ENCODE measurements at regions not wholly inside any gene's neighbourhood (a gene's known extent, or its start where the extent isn't known, plus 50 kb on each side); places are given as distances from the start of the nearest gene placed in this dataset.

DNA sequence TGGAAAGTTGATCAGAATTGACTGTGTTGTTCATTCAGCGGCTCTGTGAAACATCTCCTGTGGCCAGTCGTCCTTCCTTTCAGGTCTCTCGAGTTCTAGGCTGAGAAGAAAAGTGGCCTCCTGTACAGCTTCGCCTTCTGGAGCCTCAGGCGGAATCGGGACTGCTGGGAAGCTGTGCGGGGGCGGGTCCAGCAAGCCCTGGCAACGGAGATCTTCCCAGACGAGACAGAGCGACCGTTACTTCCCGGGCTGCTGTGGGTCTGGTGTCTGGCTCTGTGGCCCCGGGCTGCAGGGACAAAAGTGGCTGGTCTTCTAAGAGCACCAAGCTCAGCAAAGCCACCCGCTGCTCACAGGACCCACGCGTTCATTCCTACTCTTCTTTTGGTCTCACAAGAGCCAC is 88.6 kb upstream of the CACNA2D3 start:
- H3K4me1 ChIP-seq (ENCODE audit: control insufficient read depth in 1 of 2, extremely low read depth in 1 of 2, insufficient read depth in 2 of 2, low read length in 2 of 2), result no peaks in the 10 kb centered on the region
- Mint-ChIP-seq H3K4me1 (no peaks in the 10 kb centered on the region), H3K4me3 (no peak overlapping the region), H3K27me3 (peaks cover 0 to 5% of the 10 kb centered on the region in 2 donors), H3K36me3 (no peaks in the 10 kb centered on the region), H3K27ac (no peak overlapping the region), H3K9me3 (no peaks in the 10 kb centered on the region)
- ATAC-seq (replicated peaks in 1 of 4) (no peak), DNase-seq (no peak)
- H3K4me3 ChIP-seq (ENCODE audit: control insufficient read depth in 1 of 2, extremely low read depth in 1 of 2, low read length in 1 of 2), result no peak overlapping the region
- no peaks in the 10 kb centered on the region for H3K9me3 ChIP-seq
- POLR2A ChIA-PET, result no interaction called here
- no peak overlapping the region for H3K27ac ChIP-seq (ENCODE audit: low read length)
- peaks cover 0 to 7% of the 10 kb centered on the region in 2 experiments for H3K27me3 ChIP-seq (replicated peaks in 1 of 2; ENCODE audit: control insufficient read depth in 2 of 2, extremely low read depth in 1 of 2, insufficient read depth in 2 of 2, low read length in 1 of 2)
- H3K36me3 ChIP-seq (ENCODE audit: control insufficient read depth in 2 of 2, extremely low read depth in 1 of 2, insufficient read depth in 1 of 2, low read length in 1 of 2), result no peaks in the 10 kb centered on the region
- 83% methylated on average over 17 of the region's 17 CpGs for WGBS (ENCODE audit: insufficient coverage)
- CTCF ChIA-PET, result no interaction called here

DNA sequence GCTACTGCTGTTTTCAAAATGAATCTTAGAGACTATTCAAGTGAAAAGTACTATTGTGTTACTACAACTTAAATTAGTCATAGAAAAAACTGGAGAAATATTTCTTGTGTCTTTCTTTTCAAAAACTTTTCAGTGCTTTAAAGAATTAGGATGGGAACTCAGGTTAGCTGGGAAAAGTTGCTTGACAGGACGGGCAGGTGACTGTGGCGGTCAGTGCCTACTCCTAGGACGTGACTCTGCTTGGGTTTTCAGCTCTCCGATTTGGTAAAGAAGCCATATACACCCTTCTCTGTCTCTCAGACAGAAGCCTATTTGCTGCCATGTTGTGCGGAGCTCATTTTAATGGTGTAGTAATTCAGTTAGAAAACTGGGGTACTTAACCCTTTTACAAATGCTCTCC is 89.8 kb upstream of the CACNA2D3 start:
- ChIA-PET POLR2A (no interaction called here), CTCF (no interaction called here)
- Histone ChIP-seq H3K36me3 (ENCODE audit: control insufficient read depth in 2 of 2, extremely low read depth in 1 of 2, insufficient read depth in 1 of 2, low read length in 1 of 2) (no peaks in the 10 kb centered on the region), H3K27me3 (replicated peaks in 1 of 2; ENCODE audit: control insufficient read depth in 2 of 2, extremely low read depth in 1 of 2, insufficient read depth in 2 of 2, low read length in 1 of 2) (peaks cover 0 to 7% of the 10 kb centered on the region in 2 experiments), H3K9me3 (no peaks in the 10 kb centered on the region), H3K27ac (ENCODE audit: low read length) (no peak overlapping the region), H3K4me1 (ENCODE audit: control insufficient read depth in 1 of 2, extremely low read depth in 1 of 2, insufficient read depth in 2 of 2, low read length in 2 of 2) (no peaks in the 10 kb centered on the region), H3K4me3 (ENCODE audit: control insufficient read depth in 1 of 2, extremely low read depth in 1 of 2, low read length in 1 of 2) (no peak overlapping the region)
- WGBS (ENCODE audit: insufficient coverage), result 60% methylated on average over 1 of the region's 5 CpGs
- Mint-ChIP-seq H3K36me3 (no peaks in the 10 kb centered on the region), H3K27ac (no peak overlapping the region), H3K9me3 (no peaks in the 10 kb centered on the region), H3K4me3 (no peak overlapping the region), H3K4me1 (no peaks in the 10 kb centered on the region), H3K27me3 (peaks cover 0 to 5% of the 10 kb centered on the region in 2 donors)
- DNase-seq (no peak), ATAC-seq (replicated peaks in 1 of 4) (no peak)

DNA sequence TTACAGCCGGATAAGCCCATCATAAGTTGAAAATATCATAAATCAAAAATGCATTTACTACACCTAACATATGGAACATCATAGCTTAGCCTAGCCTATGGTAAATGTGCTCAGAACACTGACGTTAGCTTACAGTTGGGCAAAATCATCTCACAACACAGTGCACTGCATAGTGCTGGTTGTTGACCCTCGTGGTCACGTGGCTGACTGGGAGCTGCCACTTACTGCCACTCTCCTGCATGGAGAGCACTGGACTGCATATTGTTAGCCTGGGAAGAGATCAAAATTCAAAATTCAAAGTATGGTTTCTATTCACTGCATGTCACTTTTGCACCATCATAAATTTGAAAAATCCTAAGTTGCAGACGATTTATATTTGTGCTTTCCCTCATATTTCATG is 94.0 kb upstream of the CACNA2D3 start:
- H3K36me3 ChIP-seq (ENCODE audit: control insufficient read depth in 2 of 2, extremely low read depth in 1 of 2, insufficient read depth in 1 of 2, low read length in 1 of 2), result no peaks in the 10 kb centered on the region
- 76% methylated on average over 3 of the region's 5 CpGs for WGBS (ENCODE audit: insufficient coverage)

DNA sequence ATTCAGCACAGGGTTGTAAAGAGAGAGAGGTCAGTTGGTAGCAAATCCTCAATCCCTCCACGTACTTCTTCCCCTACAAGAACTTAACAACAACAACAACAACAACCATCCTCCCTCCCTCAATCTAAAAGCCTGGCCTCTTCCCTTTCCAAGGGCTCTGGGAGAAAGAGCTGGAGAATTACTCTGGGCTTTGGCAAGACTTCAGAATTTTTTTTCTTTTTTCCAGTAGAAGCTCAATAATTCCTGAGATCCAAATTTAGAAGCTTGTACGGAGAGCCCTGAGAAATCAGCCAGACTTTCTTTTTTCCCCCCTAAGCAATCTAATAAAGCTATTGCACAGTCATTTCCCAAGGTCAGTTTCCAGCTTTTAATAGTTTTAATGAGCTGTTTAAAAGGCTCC is 95.8 kb upstream of the CACNA2D3 start:
- Histone ChIP-seq H3K27ac (ENCODE audit: low read length) (no peak overlapping the region), H3K4me3 (ENCODE audit: control insufficient read depth in 1 of 2, extremely low read depth in 1 of 2, low read length in 1 of 2) (no peak overlapping the region), H3K36me3 (ENCODE audit: control insufficient read depth in 2 of 2, extremely low read depth in 1 of 2, insufficient read depth in 1 of 2, low read length in 1 of 2) (no peaks in the 10 kb centered on the region), H3K4me1 (ENCODE audit: control insufficient read depth in 1 of 2, extremely low read depth in 1 of 2, insufficient read depth in 2 of 2, low read length in 2 of 2) (no peaks in the 10 kb centered on the region), H3K9me3 (no peaks in the 10 kb centered on the region), H3K27me3 (replicated peaks in 1 of 2; ENCODE audit: control insufficient read depth in 2 of 2, extremely low read depth in 1 of 2, insufficient read depth in 2 of 2, low read length in 1 of 2) (no peaks in the 10 kb centered on the region)
- no peak overlapping the region for H3K27ac Mint-ChIP-seq
- DNase-seq (no peak), ATAC-seq (replicated peaks in 1 of 4) (no peak)
- H3K4me3 Mint-ChIP-seq, result no peak overlapping the region
- WGBS (ENCODE audit: insufficient coverage), result 60% methylated on average over 1 of the region's 2 CpGs
- H3K4me1 Mint-ChIP-seq, result no peaks in the 10 kb centered on the region
- ChIA-PET POLR2A (no interaction called here), CTCF (no interaction called here)
- no peaks in the 10 kb centered on the region for H3K36me3 Mint-ChIP-seq
- H3K27me3 Mint-ChIP-seq, result peaks cover 6% of the 10 kb centered on the region in 2 donors
- H3K9me3 Mint-ChIP-seq, result peaks cover 0 to 7% (median 0%) of the 10 kb centered on the region in 3 donors

More for the DNA sequence above, 94.0 kb upstream of the CACNA2D3 start:
- peaks cover 0 to 3% of the 10 kb centered on the region in 2 experiments for H3K27me3 ChIP-seq (replicated peaks in 1 of 2; ENCODE audit: control insufficient read depth in 2 of 2, extremely low read depth in 1 of 2, insufficient read depth in 2 of 2, low read length in 1 of 2)
- ATAC-seq (replicated peaks in 1 of 4) (no peak), DNase-seq (no peak)
- CTCF ChIA-PET, result no interaction called here
- no peaks in the 10 kb centered on the region for H3K4me1 Mint-ChIP-seq
- H3K27me3 Mint-ChIP-seq, result no peaks in the 10 kb centered on the region
- no peak overlapping the region for H3K27ac Mint-ChIP-seq
- H3K27ac ChIP-seq (ENCODE audit: low read length), result no peak overlapping the region
- no peaks in the 10 kb centered on the region for H3K9me3 ChIP-seq
- no peak overlapping the region for H3K4me3 ChIP-seq (ENCODE audit: control insufficient read depth in 1 of 2, extremely low read depth in 1 of 2, low read length in 1 of 2)
- POLR2A ChIA-PET, result no interaction called here
- H3K4me3 Mint-ChIP-seq, result no peak overlapping the region
- no peaks in the 10 kb centered on the region for H3K4me1 ChIP-seq (ENCODE audit: control insufficient read depth in 1 of 2, extremely low read depth in 1 of 2, insufficient read depth in 2 of 2, low read length in 2 of 2)
- H3K9me3 Mint-ChIP-seq, result no peaks in the 10 kb centered on the region
- H3K36me3 Mint-ChIP-seq, result no peaks in the 10 kb centered on the region

DNA sequence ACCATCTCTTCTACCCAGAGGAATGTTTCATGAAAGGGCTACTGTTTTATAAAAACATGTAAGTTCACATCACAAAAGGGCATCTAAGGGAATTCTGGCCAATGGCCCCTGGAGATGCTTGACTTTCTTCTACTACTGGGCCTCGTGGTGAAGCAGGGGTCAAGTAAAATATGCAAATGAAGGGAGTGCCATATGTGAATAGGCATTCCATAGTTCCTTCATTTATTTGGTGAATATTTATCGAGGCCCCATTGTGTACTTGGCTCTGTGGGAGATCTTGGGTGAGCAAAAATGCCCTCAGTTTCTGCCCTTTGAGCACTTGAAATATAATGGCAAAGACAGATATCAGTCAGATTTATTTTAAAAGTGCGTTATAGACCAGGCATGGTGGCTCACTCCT is 101.3 kb upstream of the CACNA2D3 start:
- ChIA-PET CTCF (no interaction called here), POLR2A (no interaction called here)
- ATAC-seq (replicated peaks in 1 of 4) (no peak), DNase-seq (no peak)
- no peaks in the 10 kb centered on the region for H3K4me1 ChIP-seq (ENCODE audit: control insufficient read depth in 1 of 2, extremely low read depth in 1 of 2, insufficient read depth in 2 of 2, low read length in 2 of 2)
- no peaks in the 10 kb centered on the region for H3K36me3 ChIP-seq (ENCODE audit: control insufficient read depth in 2 of 2, extremely low read depth in 1 of 2, insufficient read depth in 1 of 2, low read length in 1 of 2)
- no peak overlapping the region for H3K4me3 ChIP-seq (ENCODE audit: control insufficient read depth in 1 of 2, extremely low read depth in 1 of 2, low read length in 1 of 2)
- H3K4me1 Mint-ChIP-seq, result no peaks in the 10 kb centered on the region
- peaks cover 7 to 19% (median 11%) of the 10 kb centered on the region in 3 donors for H3K9me3 Mint-ChIP-seq
- H3K27ac Mint-ChIP-seq, result no peak overlapping the region
- 69% methylated on average over 2 of the region's 3 CpGs for WGBS (ENCODE audit: insufficient coverage)
- no peaks in the 10 kb centered on the region for H3K9me3 ChIP-seq
- H3K27me3 Mint-ChIP-seq, result peaks cover 6% of the 10 kb centered on the region in 2 donors
- H3K4me3 Mint-ChIP-seq, result no peak overlapping the region
- no peaks in the 10 kb centered on the region for H3K27me3 ChIP-seq (replicated peaks in 1 of 2; ENCODE audit: control insufficient read depth in 2 of 2, extremely low read depth in 1 of 2, insufficient read depth in 2 of 2, low read length in 1 of 2)
- no peaks in the 10 kb centered on the region for H3K36me3 Mint-ChIP-seq
- H3K27ac ChIP-seq (ENCODE audit: low read length), result no peak overlapping the region

DNA sequence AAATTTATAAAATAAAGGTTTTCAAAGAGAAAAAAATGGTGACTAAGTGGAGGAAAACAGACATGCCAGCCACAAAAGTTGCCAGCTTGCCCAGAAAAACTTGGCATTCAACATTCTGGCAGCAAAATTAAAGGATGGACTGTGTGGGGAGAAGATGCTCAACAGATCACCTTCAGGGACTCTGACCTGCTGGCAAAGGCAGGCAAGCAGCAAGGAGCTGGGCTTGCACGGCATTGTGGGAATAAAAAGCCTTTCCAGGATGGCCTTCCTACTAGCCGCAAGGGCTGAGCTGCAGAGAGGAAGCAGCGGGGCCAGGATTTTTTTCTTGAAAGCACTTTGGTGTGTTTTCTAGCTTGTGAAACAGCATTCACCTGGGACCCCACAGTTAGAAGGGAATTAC is 101.9 kb upstream of the CACNA2D3 start:
- H3K9me3 ChIP-seq, result no peaks in the 10 kb centered on the region
- Mint-ChIP-seq H3K36me3 (no peaks in the 10 kb centered on the region), H3K9me3 (peaks cover 7 to 19% (median 11%) of the 10 kb centered on the region in 3 donors), H3K4me3 (no peak overlapping the region), H3K27ac (no peak overlapping the region), H3K27me3 (peaks cover 6% of the 10 kb centered on the region in 2 donors), H3K4me1 (no peaks in the 10 kb centered on the region)
- DNase-seq, result no peak
- ChIA-PET CTCF (no interaction called here), POLR2A (no interaction called here)
- no peaks in the 10 kb centered on the region for H3K4me1 ChIP-seq (ENCODE audit: control insufficient read depth in 1 of 2, extremely low read depth in 1 of 2, insufficient read depth in 2 of 2, low read length in 2 of 2)
- no peaks in the 10 kb centered on the region for H3K36me3 ChIP-seq (ENCODE audit: control insufficient read depth in 2 of 2, extremely low read depth in 1 of 2, insufficient read depth in 1 of 2, low read length in 1 of 2)
- H3K4me3 ChIP-seq (ENCODE audit: control insufficient read depth in 1 of 2, extremely low read depth in 1 of 2, low read length in 1 of 2), result no peak overlapping the region
- no peak overlapping the region for H3K27ac ChIP-seq (ENCODE audit: low read length)
- H3K27me3 ChIP-seq (replicated peaks in 1 of 2; ENCODE audit: control insufficient read depth in 2 of 2, extremely low read depth in 1 of 2, insufficient read depth in 2 of 2, low read length in 1 of 2), result no peaks in the 10 kb centered on the region
- ATAC-seq (replicated peaks in 1 of 4), result no peak
- WGBS (ENCODE audit: insufficient coverage), result 89% methylated on average over 3 of the region's 3 CpGs

DNA sequence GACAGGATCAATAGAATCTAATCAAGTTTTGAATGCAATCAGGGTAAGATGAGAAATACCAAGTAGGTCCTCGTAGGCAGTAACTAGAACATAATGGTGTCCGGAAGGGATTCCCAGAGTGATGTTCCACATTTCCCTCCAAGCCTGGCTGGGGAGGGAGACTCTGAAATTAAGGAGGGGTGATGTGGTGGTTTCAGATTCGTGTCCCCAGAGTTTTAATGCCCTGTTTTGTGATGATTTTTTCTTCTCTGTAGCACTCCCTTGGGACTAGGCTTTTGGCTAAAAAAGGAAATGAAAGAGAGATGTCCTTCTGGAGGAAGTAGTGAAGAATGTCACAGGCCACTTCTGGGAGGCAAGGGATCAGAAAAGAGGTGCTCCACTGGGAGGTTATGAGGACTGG is 108.3 kb upstream of the CACNA2D3 start:
- no peaks in the 10 kb centered on the region for H3K4me1 ChIP-seq (ENCODE audit: control insufficient read depth in 1 of 2, extremely low read depth in 1 of 2, insufficient read depth in 2 of 2, low read length in 2 of 2)
- POLR2A ChIA-PET, result no interaction called here
- no peak overlapping the region for H3K27ac Mint-ChIP-seq

More for the DNA sequence above, 108.3 kb upstream of the CACNA2D3 start:
- CTCF ChIA-PET, result no interaction called here
- 30% methylated on average over 2 of the region's 3 CpGs for WGBS (ENCODE audit: insufficient coverage)
- Mint-ChIP-seq H3K4me1 (no peaks in the 10 kb centered on the region), H3K36me3 (no peaks in the 10 kb centered on the region), H3K9me3 (peaks cover 3 to 13% (median 4%) of the 10 kb centered on the region in 3 donors), H3K4me3 (no peak overlapping the region), H3K27me3 (peaks cover 4 to 13% of the 10 kb centered on the region in 2 donors)
- H3K9me3 ChIP-seq, result no peaks in the 10 kb centered on the region
- no peaks in the 10 kb centered on the region for H3K36me3 ChIP-seq (ENCODE audit: control insufficient read depth in 2 of 2, extremely low read depth in 1 of 2, insufficient read depth in 1 of 2, low read length in 1 of 2)
- peaks cover 0 to 2% of the 10 kb centered on the region in 2 experiments for H3K27me3 ChIP-seq (replicated peaks in 1 of 2; ENCODE audit: control insufficient read depth in 2 of 2, extremely low read depth in 1 of 2, insufficient read depth in 2 of 2, low read length in 1 of 2)
- H3K4me3 ChIP-seq (ENCODE audit: control insufficient read depth in 1 of 2, extremely low read depth in 1 of 2, low read length in 1 of 2), result no peak overlapping the region
- no peak overlapping the region for H3K27ac ChIP-seq (ENCODE audit: low read length)
- ATAC-seq (replicated peaks in 1 of 4) (no peak), DNase-seq (no peak)

Data from T-cell (primary cell).